ENCODE measurements at regions not wholly inside any gene's neighbourhood (a gene's known extent, or its start where the extent isn't known, plus 50 kb on each side); places are given as distances from the start of the nearest gene placed in this dataset.

- TF ChIP-seq POLR2A (IDR thresholded peaks at IDR 0.05) (no peak), EP300 (IDR thresholded peaks at IDR 0.05) (no peak), CTCF (IDR thresholded peaks at IDR 0.05) (no peak)
- Histone ChIP-seq H3K36me3 (no peaks in the 10 kb centered on the region), H3K27me3 (no peaks in the 10 kb centered on the region), H3K27ac (no peak overlapping the region), H3K4me3 (no peak overlapping the region), H3K4me1 (ENCODE audit: insufficient read depth) (peaks cover 5% of the 10 kb centered on the region), H3K9me3 (no peaks in the 10 kb centered on the region)
- WGBS, 3 donors: 64 to 75% (median 73%) methylated on average over 16 of the region's 16 CpGs
- peak in 2 of 5 donors; percentile 8 to 29 for DNase-seq
- intact Hi-C loops (cut with DNase I): no loop called here
Observed at GRCh38 chr2:120473522-120474271, 127.8 kb downstream of the INHBB start.

GRCh38 chr2:120474486-120474885, 128.6 kb downstream of the INHBB start:
- Histone ChIP-seq H3K4me1 (ENCODE audit: insufficient read depth) (peaks cover 4% of the 10 kb centered on the region), H3K27ac (no peak overlapping the region), H3K27me3 (no peaks in the 10 kb centered on the region), H3K36me3 (no peaks in the 10 kb centered on the region), H3K4me3 (no peak overlapping the region), H3K9me3 (no peaks in the 10 kb centered on the region)
- intact Hi-C loops (cut with DNase I): no loop called here
- DNase-seq: peak in 1 of 5 donors; percentile 16
- TF ChIP-seq POLR2A (IDR thresholded peaks at IDR 0.05): no peak
- TF ChIP-seq EP300 (IDR thresholded peaks at IDR 0.05): no peak
- no peak for TF ChIP-seq CTCF (IDR thresholded peaks at IDR 0.05)
- 94 to 96% (median 95%) methylated on average over 8 of the region's 8 CpGs for WGBS, 3 donors

GRCh38 chr2:120476141-120476540, 130.2 kb downstream of the INHBB start:
- peak in 1 of 5 donors; percentile 19 for DNase-seq
- intact Hi-C loops (cut with DNase I): no loop called here
- Histone ChIP-seq H3K4me3 (no peak overlapping the region), H3K9me3 (no peaks in the 10 kb centered on the region), H3K27me3 (no peaks in the 10 kb centered on the region), H3K36me3 (no peaks in the 10 kb centered on the region), H3K27ac (no peak overlapping the region), H3K4me1 (ENCODE audit: insufficient read depth) (no peaks in the 10 kb centered on the region)
- WGBS, 3 donors: 81 to 92% (median 83%) methylated on average over 7 of the region's 7 CpGs
- TF ChIP-seq CTCF (IDR thresholded peaks at IDR 0.05) (no peak), POLR2A (IDR thresholded peaks at IDR 0.05) (no peak), EP300 (IDR thresholded peaks at IDR 0.05) (no peak)

GRCh38 chr2:120477198-120477597, 131.3 kb downstream of the INHBB start:
- H3K36me3 ChIP-seq: no peaks in the 10 kb centered on the region
- intact Hi-C loops (cut with DNase I): no loop called here
- no peaks in the 10 kb centered on the region for H3K4me1 ChIP-seq (ENCODE audit: insufficient read depth)
- no peaks in the 10 kb centered on the region for H3K27me3 ChIP-seq
- H3K9me3 ChIP-seq: no peaks in the 10 kb centered on the region
- TF ChIP-seq EP300 (IDR thresholded peaks at IDR 0.05): no peak
- no peak for TF ChIP-seq POLR2A (IDR thresholded peaks at IDR 0.05)
- TF ChIP-seq CTCF (IDR thresholded peaks at IDR 0.05): no peak
- peak in 1 of 5 donors; percentile 17 for DNase-seq
- WGBS, 3 donors: 81 to 85% (median 83%) methylated on average over 3 of the region's 3 CpGs
- no peak overlapping the region for H3K4me3 ChIP-seq
- H3K27ac ChIP-seq: no peak overlapping the region
